ENCODE measurements at regions not wholly inside any gene's neighbourhood (a gene's known extent, or its start where the extent isn't known, plus 50 kb on each side); places are given as distances from the start of the nearest gene placed in this dataset.

DNA sequence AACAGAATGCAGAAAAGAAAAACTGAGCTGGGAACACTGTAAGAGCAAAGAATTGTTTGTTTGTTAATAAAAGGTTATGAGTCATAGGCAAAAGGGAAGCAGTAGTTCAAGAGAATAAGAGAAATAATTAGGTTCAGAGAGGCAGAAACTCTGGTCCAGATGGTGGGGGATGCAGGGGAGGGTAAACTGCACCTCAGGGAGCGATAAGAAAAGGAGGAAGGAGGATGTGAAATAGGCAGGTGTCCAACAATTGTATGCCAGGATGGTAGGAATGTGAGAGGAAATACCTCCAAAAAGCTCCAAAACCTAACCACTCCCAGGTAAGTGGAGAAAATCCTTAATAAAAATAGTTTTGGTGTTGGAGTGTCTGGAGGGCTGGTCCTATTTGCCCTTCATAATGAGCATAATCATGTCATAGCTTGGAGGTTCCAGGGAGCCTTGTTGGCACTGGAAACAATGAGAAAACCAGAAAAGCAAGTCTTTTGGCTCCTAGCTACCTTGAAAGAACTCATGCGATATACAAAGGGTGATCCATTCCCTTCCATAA, 405.4 kb upstream of the TBL1XR1 start:
- TF ChIP-seq, protein P1, sequence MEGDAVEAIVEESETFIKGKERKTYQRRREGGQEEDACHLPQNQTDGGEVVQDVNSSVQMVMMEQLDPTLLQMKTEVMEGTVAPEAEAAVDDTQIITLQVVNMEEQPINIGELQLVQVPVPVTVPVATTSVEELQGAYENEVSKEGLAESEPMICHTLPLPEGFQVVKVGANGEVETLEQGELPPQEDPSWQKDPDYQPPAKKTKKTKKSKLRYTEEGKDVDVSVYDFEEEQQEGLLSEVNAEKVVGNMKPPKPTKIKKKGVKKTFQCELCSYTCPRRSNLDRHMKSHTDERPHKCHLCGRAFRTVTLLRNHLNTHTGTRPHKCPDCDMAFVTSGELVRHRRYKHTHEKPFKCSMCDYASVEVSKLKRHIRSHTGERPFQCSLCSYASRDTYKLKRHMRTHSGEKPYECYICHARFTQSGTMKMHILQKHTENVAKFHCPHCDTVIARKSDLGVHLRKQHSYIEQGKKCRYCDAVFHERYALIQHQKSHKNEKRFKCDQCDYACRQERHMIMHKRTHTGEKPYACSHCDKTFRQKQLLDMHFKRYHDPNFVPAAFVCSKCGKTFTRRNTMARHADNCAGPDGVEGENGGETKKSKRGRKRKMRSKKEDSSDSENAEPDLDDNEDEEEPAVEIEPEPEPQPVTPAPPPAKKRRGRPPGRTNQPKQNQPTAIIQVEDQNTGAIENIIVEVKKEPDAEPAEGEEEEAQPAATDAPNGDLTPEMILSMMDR (IDR thresholded peaks at IDR 0.05) = no peak
- no peak for TF ChIP-seq EZH2 (IDR thresholded peaks at IDR 0.05; ENCODE audit: borderline replicate concordance, insufficient read depth, low read depth, low read length, poor library complexity, severe bottlenecking)
